BJ (cell line): ENCODE measurements at regions not wholly inside any gene's neighbourhood (a gene's known extent, or its start where the extent isn't known, plus 50 kb on each side); places are given as distances from the start of the nearest gene placed in this dataset.
"Not testable (repeated sequence)": the region's sequence is repeated elsewhere in the genome, so short reads cannot be mapped to it uniquely, and the experiment has no call there.

Source experiments
- CTCF ChIA-PET: fragments of 350-600 bp; formaldehyde crosslinking; extraction: SDS; loops from one replicate; lab custom pipeline; 2021; ENCODE audit warnings: antibody characterized with exemption, inconsistent platforms; lab: Yijun Ruan, JAX
- POLR2A ChIA-PET: fragments of 300-600 bp; sonication (Branson Sonifier 250); formaldehyde crosslinking; extraction: SDS; loops from one replicate; lab custom pipeline; 2021; ENCODE audit warnings: antibody characterized with exemption; lab: Charles Lee
- DNase-seq: peaks from one replicate; pipeline ENCODE4 v3.0.0-alpha.2; 2011; ENCODE audit warnings: low read depth
- H3K27me3 ChIP-seq: 2 replicates; pipeline ENCODE4 v1.6.0; 2011; ENCODE audit warnings: low read length; ENCODE audit not compliant: control insufficient read depth, insufficient read depth
- H3K36me3 ChIP-seq: 2 replicates; pipeline ENCODE4 v1.5.1; 2011; ENCODE audit warnings: low read length; ENCODE audit not compliant: control insufficient read depth, insufficient read depth
- H3K4me3 ChIP-seq: 2 replicates; pipeline ENCODE4 v1.5.1; 2011; ENCODE audit warnings: low read depth, mild to moderate bottlenecking, control low read depth, low read length
- TF ChIP-seq, protein P1 (sequence below): IDR thresholded peaks from 2 replicates; pipeline ENCODE4 v1.5.1; 2011; ENCODE audit warnings: low read depth, mild to moderate bottlenecking, control low read depth, inconsistent platforms, low read length, moderate library complexity; ENCODE audit not compliant: insufficient read depth

DNA sequence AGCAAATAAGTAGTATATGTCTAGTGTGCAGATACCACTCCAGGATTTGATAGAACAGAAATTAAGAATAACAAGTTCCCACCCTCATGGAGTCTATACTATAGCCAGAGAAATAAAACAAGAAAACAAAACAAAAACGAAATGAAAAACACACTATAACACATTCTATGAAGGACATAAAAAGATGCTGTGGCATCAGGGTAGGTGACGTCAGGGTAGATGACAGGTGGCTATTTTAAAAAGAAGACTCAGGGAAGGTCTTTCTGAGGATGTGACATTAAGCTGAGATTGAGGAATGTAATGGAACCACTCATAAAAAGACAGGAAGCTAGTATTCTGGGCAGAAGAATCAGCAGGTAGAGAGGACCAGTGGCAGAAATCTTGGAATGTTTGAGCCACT is 469.6 kb downstream of the RAP2B start:
- Histone ChIP-seq H3K27me3 (peaks cover 1% of the 10 kb centered on the region; the same call in 1 of the 2 replicates), H3K4me3 (no peak overlapping the region), H3K36me3 (no peaks in the 10 kb centered on the region)
- TF ChIP-seq, protein P1, sequence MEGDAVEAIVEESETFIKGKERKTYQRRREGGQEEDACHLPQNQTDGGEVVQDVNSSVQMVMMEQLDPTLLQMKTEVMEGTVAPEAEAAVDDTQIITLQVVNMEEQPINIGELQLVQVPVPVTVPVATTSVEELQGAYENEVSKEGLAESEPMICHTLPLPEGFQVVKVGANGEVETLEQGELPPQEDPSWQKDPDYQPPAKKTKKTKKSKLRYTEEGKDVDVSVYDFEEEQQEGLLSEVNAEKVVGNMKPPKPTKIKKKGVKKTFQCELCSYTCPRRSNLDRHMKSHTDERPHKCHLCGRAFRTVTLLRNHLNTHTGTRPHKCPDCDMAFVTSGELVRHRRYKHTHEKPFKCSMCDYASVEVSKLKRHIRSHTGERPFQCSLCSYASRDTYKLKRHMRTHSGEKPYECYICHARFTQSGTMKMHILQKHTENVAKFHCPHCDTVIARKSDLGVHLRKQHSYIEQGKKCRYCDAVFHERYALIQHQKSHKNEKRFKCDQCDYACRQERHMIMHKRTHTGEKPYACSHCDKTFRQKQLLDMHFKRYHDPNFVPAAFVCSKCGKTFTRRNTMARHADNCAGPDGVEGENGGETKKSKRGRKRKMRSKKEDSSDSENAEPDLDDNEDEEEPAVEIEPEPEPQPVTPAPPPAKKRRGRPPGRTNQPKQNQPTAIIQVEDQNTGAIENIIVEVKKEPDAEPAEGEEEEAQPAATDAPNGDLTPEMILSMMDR: no peak
- no peak for DNase-seq
- CTCF ChIA-PET: no interaction called here
- POLR2A ChIA-PET: no interaction called here

GRCh38 chr3:153633407-153633806 is 471.4 kb downstream of the RAP2B start:
- POLR2A ChIA-PET: interaction anchor here (0.6 kb wide), 1 partner anchor 9 kb away, joined by 4 read pairs; no protein-coding TSS in a partner anchor
- TF ChIP-seq, protein P1: no peak
- Histone ChIP-seq H3K36me3 (no peaks in the 10 kb centered on the region), H3K4me3 (no peak overlapping the region), H3K27me3 (peaks cover 1% of the 10 kb centered on the region; the same call in 1 of the 2 replicates)
- CTCF ChIA-PET: no interaction called here
- no peak for DNase-seq

DNA sequence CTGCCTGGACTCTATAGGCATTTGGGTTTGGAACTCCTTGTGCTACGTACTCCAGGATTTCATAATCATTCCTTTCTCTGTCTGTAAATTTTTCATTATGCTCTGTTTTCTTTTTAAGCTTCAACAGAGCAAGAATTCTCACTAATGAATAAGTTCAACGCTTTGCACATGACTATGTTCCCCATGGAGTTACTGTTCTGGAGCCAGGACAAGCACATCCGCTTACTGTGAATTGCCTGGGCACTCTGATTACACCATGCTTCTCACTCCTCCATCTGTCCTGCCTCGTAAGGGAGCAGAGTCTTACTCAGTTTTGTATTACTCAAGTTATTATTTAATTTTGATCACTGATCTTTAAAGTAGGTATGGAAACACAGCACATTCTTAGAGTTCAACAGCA is 472.7 kb downstream of the RAP2B start:
- DNase-seq: no peak
- TF ChIP-seq, protein P1: no peak
- Histone ChIP-seq H3K27me3 (peaks cover 1% of the 10 kb centered on the region; the same call in 1 of the 2 replicates), H3K36me3 (no peaks in the 10 kb centered on the region), H3K4me3 (no peak overlapping the region)
- ChIA-PET CTCF (no interaction called here), POLR2A (no interaction called here)

DNA sequence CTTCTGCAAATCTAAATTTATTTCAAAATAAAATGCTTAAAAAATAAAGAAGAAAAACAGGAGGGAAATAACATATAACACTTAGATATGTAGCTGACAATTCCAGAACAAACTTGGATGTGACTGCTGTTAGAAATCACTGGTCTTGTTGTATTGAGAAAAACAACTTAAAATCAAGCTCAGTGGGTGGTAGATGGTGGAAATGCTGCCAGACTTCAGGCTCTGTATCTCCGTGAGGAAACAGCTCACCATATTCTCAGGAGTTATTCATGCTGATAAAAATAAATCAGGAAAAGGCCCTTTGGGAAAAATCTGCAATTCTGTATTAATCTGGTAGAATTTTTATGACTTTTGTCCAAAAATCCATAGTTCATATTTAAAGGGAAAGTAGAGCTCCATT is 477.6 kb downstream of the RAP2B start:
- H3K4me3 ChIP-seq: no peak overlapping the region
- no peak for DNase-seq
- no peaks in the 10 kb centered on the region for H3K36me3 ChIP-seq
- TF ChIP-seq, protein P1: no peak
- CTCF ChIA-PET: interaction anchor here (1.7 to 1.8 kb wide), 2 partner anchors 10 to 14 kb away, joined by 5 to 6 read pairs; no protein-coding TSS in a partner anchor
- POLR2A ChIA-PET: no interaction called here
- H3K27me3 ChIP-seq: no peaks in the 10 kb centered on the region

- no peaks in the 10 kb centered on the region for H3K27me3 ChIP-seq
- TF ChIP-seq, protein P1: no peak
- CTCF ChIA-PET: interaction anchor here (1.7 to 1.8 kb wide), 2 partner anchors 12 to 16 kb away, joined by 5 to 6 read pairs; no protein-coding TSS in a partner anchor
- DNase-seq: no peak
- no peak overlapping the region for H3K4me3 ChIP-seq
- no peaks in the 10 kb centered on the region for H3K36me3 ChIP-seq
- POLR2A ChIA-PET: no interaction called here
Measured at GRCh38 chr3:153640689-153641665, 479.0 kb downstream of the RAP2B start.

- DNase-seq, H3K27me3 ChIP-seq, H3K36me3 ChIP-seq, CTCF ChIA-PET, H3K4me3 ChIP-seq: not testable (repeated sequence)
- POLR2A ChIA-PET: interaction anchor here (0.6 kb wide), 1 partner anchor 9 kb away, joined by 4 read pairs; no protein-coding TSS in a partner anchor
Measured at GRCh38 chr3:153642576-153642975, 478.6 kb upstream of the ARHGEF26 start.

DNA sequence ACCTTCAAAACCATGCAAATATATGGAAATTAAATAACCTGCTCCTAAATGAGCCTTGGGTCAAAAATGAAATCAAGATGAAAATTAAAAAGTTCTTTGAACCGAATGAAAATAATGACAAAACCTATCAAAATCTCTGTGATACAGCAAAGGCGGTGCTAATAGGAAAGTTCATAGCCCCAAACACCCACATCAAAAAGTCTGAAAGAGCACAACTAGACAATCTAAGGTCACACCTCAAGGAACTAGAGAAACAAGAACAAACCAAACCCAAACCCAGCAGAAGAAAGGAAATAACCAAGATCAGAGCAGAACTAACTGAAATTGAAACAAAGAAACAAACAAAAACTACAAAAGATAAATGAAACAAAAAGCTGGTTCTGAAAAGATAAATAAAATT is 477.7 kb upstream of the ARHGEF26 start:
- CTCF ChIA-PET, H3K4me3 ChIP-seq: not testable (repeated sequence)

More for the DNA sequence above, 477.7 kb upstream of the ARHGEF26 start:
- DNase-seq, POLR2A ChIA-PET, H3K27me3 ChIP-seq, H3K36me3 ChIP-seq: not testable (repeated sequence)
